ENCODE measurements at regions not wholly inside any gene's neighbourhood (a gene's known extent, or its start where the extent isn't known, plus 50 kb on each side); places are given as distances from the start of the nearest gene placed in this dataset.
"Not testable (repeated sequence)": the region's sequence is repeated elsewhere in the genome, so short reads cannot be mapped to it uniquely, and the experiment has no call there.

DNA sequence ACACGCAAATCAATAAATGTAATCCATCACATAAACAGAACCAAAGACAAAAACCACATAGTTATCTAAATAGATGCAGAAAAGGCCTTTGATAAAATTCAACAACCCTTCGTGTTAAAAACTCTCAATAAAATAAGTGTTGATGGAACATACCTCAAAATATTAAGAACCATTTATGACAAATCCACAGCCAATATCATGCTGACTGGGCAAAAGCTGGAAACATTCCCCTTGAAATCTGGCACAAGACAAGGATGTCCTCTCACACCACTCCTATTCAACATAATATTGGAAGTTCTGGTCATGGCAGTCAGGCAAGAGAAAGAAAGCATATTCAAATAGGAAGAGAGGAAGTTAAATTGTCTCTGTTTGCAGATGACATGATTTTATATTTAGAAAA lies 1946.3 kb upstream of the CDH9 start:
- no peak for DNase-seq

DNA sequence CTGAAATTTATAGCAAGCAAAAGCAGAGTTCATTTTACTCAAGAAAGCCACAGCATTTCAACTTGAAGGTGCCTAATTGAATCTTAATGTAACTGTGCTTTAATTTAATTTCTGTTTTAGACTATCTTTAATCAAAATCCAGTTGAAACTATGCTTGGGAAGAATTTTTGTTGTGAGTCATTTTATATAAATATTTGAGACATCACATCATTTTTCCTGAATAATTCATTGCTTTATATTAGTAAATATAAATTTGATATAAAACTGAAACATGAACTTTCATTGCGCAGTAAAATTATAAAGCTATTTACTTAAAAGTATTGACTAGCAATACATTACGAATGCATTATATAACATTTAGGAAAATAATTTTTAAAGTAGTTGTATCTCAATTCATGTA lies 1937.1 kb upstream of the CDH9 start:
- no peak for DNase-seq

GRCh38 chr5:28967848-28968247 lies 1929.5 kb upstream of the CDH9 start:
- DNase-seq: no peak

DNA sequence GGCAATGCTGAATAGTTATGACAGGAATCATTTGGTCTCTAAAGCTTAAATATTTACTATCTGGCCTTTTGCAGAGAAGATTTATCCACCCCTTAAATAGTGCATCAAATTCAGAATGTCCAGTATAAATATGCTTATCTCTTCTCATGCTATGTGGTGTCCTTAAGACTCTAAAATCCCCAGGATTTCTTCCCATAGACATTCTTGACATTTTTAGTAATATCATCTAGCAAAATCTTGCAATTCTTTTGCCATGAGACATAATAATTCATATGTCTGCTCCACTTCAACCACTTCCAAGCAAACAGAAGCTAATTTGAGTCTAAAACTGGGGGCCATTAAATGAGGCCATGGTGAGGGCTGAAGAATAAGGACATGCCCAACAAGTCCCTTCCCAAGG lies 1923.4 kb upstream of the CDH9 start:
- no peak for DNase-seq

GRCh38 chr5:28958581-28958980 lies 1920.2 kb upstream of the CDH9 start:
- DNase-seq: no peak

- no peak for DNase-seq
Measured at GRCh38 chr5:28957450-28957849, 1919.1 kb upstream of the CDH9 start.

DNA sequence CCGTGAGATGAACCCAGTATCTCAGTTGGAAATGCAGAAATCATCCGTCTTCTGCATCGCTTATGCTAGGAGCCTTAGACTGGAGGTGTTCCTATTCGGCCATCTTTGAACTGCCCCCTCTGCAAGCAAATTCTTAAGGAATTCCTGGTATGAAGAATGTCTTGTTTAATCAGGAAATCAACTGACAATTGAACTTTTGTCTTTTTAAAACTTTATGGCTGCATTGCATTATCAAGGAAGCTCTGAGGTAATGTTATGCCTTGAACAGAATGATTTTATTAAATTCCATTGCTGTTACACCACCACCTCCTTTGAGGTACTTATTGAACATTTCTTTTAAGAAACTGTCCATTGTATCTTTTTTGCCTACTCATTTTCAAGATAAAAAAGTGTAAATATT lies 1915.7 kb upstream of the CDH9 start:
- DNase-seq: no peak

- no peak for DNase-seq
Measured at GRCh38 chr5:28947865-28948264, 1909.5 kb upstream of the CDH9 start.

- DNase-seq: no peak
Measured at GRCh38 chr5:28945859-28946258, 1907.5 kb upstream of the CDH9 start.

DNA sequence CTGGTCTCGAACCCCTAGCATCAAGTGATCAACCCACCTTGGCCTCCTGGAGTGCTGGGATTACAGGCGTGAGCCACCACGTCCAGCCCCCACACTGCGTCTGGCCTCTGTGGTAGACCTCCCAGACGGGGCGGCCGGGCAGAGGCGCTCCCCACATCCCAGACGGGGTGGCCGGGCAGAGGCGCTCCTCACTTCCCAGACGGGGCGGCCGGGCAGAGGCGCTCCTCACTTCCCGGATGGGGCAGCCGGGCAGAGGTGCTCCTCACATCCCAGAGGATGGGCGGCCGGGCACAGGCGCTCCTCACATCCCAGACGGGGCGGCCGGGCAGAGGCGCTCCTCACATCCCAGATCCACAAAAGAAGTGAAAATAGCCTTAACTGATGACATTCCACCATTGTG lies 1891.0 kb upstream of the CDH9 start:
- DNase-seq: not testable (repeated sequence)

- not testable (repeated sequence) for DNase-seq
Measured at GRCh38 chr5:28928327-28928790, 1890.0 kb upstream of the CDH9 start.

GRCh38 chr5:28927559-28928326 lies 1889.4 kb upstream of the CDH9 start:
- no peak for DNase-seq

- no peak for DNase-seq
Measured at GRCh38 chr5:28926422-28926821, 1888.0 kb upstream of the CDH9 start.

- no peak for DNase-seq
Measured at GRCh38 chr5:28917631-28918030, 1879.2 kb upstream of the CDH9 start.

- no peak for DNase-seq
Measured at GRCh38 chr5:28914297-28914696, 1875.9 kb upstream of the CDH9 start.

DNA sequence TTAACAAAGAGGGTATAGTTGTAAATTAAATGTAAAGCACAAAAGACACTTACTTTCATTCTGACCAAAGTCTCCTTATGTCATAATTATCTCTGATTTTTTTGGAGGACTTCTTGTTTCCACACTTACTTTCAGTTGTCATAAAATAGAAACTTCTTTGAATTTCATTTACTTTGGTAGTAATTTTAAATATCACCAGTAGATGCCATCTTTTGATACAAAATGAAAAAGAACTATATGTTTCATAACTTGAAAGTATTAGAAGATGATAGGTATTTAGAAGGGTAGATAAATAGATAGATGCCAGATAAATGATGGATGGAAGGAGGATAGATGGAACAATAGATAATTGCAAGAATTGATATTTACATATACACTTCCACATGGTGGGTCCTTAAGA lies 1865.3 kb upstream of the CDH9 start:
- no peak for DNase-seq

- no peak for DNase-seq
Measured at GRCh38 chr5:28896949-28897348, 1858.6 kb upstream of the CDH9 start.

GRCh38 chr5:28880936-28881335 lies 1842.5 kb upstream of the CDH9 start:
- no peak for DNase-seq

DNA sequence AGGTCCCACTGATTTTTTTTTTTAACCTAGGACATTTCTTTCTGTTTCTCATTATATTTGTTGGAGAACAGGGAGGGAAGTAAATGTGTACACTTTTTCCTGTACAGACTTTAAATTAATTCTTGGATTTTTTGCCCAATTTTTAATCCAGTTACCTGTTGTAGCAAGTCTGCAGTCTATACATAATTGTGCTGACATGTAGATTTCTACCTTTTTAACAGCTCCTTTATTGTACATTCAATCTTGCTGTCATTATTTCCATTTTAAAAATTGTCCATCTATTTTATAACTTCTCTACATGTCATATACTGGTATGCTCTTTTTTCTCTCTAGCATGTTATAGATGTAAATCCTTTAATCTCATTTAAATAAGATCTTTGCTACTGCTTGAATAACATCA lies 1838.7 kb upstream of the CDH9 start:
- DNase-seq: no peak

DNA sequence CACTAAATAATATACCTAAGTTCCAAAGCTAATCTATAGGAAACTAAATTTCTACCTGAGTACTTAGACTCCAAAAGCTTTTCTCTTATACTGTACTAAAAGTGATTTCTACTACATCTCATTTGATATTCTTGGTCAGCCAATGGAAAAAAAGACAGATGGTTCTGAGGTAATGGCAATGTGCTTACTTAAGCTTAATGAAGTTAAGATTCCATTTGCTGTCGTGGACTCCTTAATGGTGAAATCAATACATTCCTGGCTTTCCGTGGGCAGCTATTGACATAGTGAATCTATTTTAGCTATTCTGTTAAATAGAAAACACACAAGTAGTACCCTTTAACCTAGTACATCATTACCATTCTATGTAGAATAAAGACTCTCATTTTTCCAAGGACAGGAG lies 1825.6 kb upstream of the CDH9 start:
- DNase-seq: no peak

DNA sequence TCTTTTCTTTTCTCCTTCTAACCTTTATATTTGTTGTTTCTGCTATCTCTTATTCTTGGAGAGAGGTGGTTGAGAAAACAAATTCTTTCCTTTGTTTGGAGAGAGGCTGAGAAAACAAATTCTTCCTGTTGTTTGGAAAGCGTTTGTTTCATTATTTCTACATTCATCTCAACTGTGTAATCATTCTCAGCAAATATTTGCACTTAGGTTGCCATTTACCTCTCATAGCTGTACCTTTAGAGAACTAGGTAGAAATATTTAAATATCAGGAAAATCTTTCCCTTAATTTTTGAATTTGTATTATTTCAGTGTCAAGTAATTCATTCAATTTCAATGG lies 1824.4 kb upstream of the CDH9 start:
- no peak for DNase-seq

- DNase-seq: no peak
Measured at GRCh38 chr5:28862137-28862859, 1823.9 kb upstream of the CDH9 start.

GRCh38 chr5:28855626-28856025 lies 1817.2 kb upstream of the CDH9 start:
- no peak for DNase-seq

DNA sequence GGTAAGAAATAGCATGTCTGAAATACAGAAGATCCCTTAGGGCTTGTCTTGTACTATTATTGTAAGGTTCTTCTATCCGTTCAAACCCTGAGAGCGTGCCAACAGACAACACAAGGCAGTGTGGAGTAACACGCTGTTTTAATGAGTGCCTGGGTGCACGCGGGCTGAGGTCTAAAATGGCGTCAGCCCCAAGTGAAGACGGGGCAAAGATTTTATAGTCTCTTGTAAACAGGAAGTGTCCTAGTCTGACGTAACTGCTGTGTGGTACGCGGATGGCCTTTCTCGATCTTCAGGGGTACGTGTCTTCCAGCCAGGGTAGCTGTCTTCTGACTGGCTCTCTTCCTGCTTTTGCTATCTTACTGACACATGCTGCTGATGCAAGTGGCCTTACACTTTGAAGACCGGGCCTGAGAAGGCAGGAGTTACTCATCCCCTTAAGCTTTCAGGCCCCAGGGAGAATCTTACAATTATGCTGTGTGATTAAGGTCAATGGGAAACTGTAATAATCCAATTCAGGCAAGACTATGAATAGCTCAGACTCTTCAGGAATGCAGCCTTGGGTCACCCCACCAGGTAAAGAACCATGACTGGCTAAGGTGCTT lies 1812.0 kb upstream of the CDH9 start:
- DNase-seq: no peak
